ENCODE measurements at regions not wholly inside any gene's neighbourhood (a gene's known extent, or its start where the extent isn't known, plus 50 kb on each side); places are given as distances from the start of the nearest gene placed in this dataset.
A peak's percentile ranks its signal among the peaks of the same experiment; 100 is the strongest.

GRCh38 chr18:61742565-61743429 is 150.0 kb downstream of the RNF152 start:
- Histone ChIP-seq H3K27ac (peak overlapping the region; percentile 64), H3K27me3 (no peaks in the 10 kb centered on the region), H3K36me3 (no peaks in the 10 kb centered on the region), H3K4me1 (peaks cover 13% of the 10 kb centered on the region), H3K9me3 (no peaks in the 10 kb centered on the region), H3K4me3 (no peak overlapping the region)
- TF ChIP-seq POLR2A (IDR thresholded peaks at IDR 0.05) (no peak), CTCF (IDR thresholded peaks at IDR 0.05) (no peak), POLR2AphosphoS5 (IDR thresholded peaks at IDR 0.05) (no peak), EP300 (IDR thresholded peaks at IDR 0.05) (no peak)
- no peak for DNase-seq (ENCODE audit: low spot score in 2 of 2)
- WGBS, result 80% methylated on average over 7 of the region's 8 CpGs

GRCh38 chr18:61741881-61742454 is 150.8 kb downstream of the RNF152 start:
- DNase-seq (ENCODE audit: low spot score in 2 of 2), result no peak
- no peak overlapping the region for H3K4me3 ChIP-seq
- no peaks in the 10 kb centered on the region for H3K36me3 ChIP-seq
- no peaks in the 10 kb centered on the region for H3K27me3 ChIP-seq
- no peaks in the 10 kb centered on the region for H3K9me3 ChIP-seq
- H3K27ac ChIP-seq, result no peak overlapping the region
- peaks cover 13% of the 10 kb centered on the region for H3K4me1 ChIP-seq
- no peak for TF ChIP-seq CTCF (IDR thresholded peaks at IDR 0.05)
- TF ChIP-seq POLR2A (IDR thresholded peaks at IDR 0.05), result no peak
- TF ChIP-seq EP300 (IDR thresholded peaks at IDR 0.05), result no peak
- no peak for TF ChIP-seq POLR2AphosphoS5 (IDR thresholded peaks at IDR 0.05)
- 59% methylated on average over 6 of the region's 6 CpGs for WGBS

- no peaks in the 10 kb centered on the region for H3K9me3 ChIP-seq
- H3K4me3 ChIP-seq, result no peak overlapping the region
- TF ChIP-seq POLR2AphosphoS5 (IDR thresholded peaks at IDR 0.05), result no peak
- H3K27ac ChIP-seq, result peak overlapping the region; percentile 44
- DNase-seq (ENCODE audit: low spot score in 2 of 2), result no peak
- 72% methylated on average over 3 of the region's 3 CpGs for WGBS
- no peaks in the 10 kb centered on the region for H3K36me3 ChIP-seq
- H3K27me3 ChIP-seq, result no peaks in the 10 kb centered on the region
- H3K4me1 ChIP-seq, result peaks cover 13% of the 10 kb centered on the region
Measured at GRCh38 chr18:61738488-61738887, 154.3 kb downstream of the RNF152 start.

- Histone ChIP-seq H3K4me3 (no peak overlapping the region), H3K27me3 (no peaks in the 10 kb centered on the region), H3K9me3 (no peaks in the 10 kb centered on the region), H3K36me3 (no peaks in the 10 kb centered on the region), H3K4me1 (peaks cover 10% of the 10 kb centered on the region), H3K27ac (peak overlapping the region; percentile 44)
- no peak for DNase-seq (ENCODE audit: low spot score in 2 of 2)
- 63% methylated on average over 1 of the region's 1 CpG for whole genome bisulfite sequencing
- TF ChIP-seq EP300 (IDR thresholded peaks at IDR 0.05) (no peak), POLR2AphosphoS5 (IDR thresholded peaks at IDR 0.05) (no peak), CTCF (IDR thresholded peaks at IDR 0.05) (no peak)
Measured at GRCh38 chr18:61738042-61738441, 154.8 kb downstream of the RNF152 start.

GRCh38 chr18:61736133-61736532 is 156.7 kb downstream of the RNF152 start:
- no peak for DNase-seq (ENCODE audit: low spot score in 2 of 2)
- no peak overlapping the region for H3K27ac ChIP-seq
- peaks cover 19% of the 10 kb centered on the region for H3K4me1 ChIP-seq
- 95% methylated on average over 4 of the region's 4 CpGs for WGBS
- TF ChIP-seq EP300 (IDR thresholded peaks at IDR 0.05) (no peak), POLR2AphosphoS5 (IDR thresholded peaks at IDR 0.05) (no peak), POLR2A (IDR thresholded peaks at IDR 0.05) (no peak), CTCF (IDR thresholded peaks at IDR 0.05) (no peak)
- no peaks in the 10 kb centered on the region for H3K27me3 ChIP-seq
- no peaks in the 10 kb centered on the region for H3K9me3 ChIP-seq
- no peaks in the 10 kb centered on the region for H3K36me3 ChIP-seq
- H3K4me3 ChIP-seq, result no peak overlapping the region
